GM21717 (cell line): ENCODE measurements at regions not wholly inside any gene's neighbourhood (a gene's known extent, or its start where the extent isn't known, plus 50 kb on each side); places are given as distances from the start of the nearest gene placed in this dataset.
"Not testable (repeated sequence)": the region's sequence is repeated elsewhere in the genome, so short reads cannot be mapped to it uniquely, and the experiment has no call there.

Experiments used
- ATAC-seq: cut with Tn5 transposase; IDR thresholded peaks from one replicate; pipeline ENCODE4 v1.9.1; 2021; ENCODE audit warnings: mild to moderate bottlenecking, moderate library complexity; ENCODE audit not compliant: unreplicated experiment

GRCh38 chr4:187098429-187098828 is 374.8 kb upstream of the FAT1 start:
- no peak for ATAC-seq

- ATAC-seq, result no peak
Measured at GRCh38 chr4:187103351-187103750, 379.7 kb upstream of the FAT1 start.

- ATAC-seq, result no peak
Measured at GRCh38 chr4:187108845-187109244, 385.2 kb upstream of the FAT1 start.

- no peak for ATAC-seq
Measured at GRCh38 chr4:187109636-187110035, 386.0 kb upstream of the FAT1 start.

GRCh38 chr4:187118166-187118565 is 394.5 kb upstream of the FAT1 start:
- ATAC-seq, result no peak

- no peak for ATAC-seq
Measured at GRCh38 chr4:187118602-187119120, 395.0 kb upstream of the FAT1 start.

GRCh38 chr4:187124331-187124730 is 400.7 kb upstream of the FAT1 start:
- ATAC-seq, result no peak

- no peak for ATAC-seq
Measured at GRCh38 chr4:187125062-187125461, 401.4 kb upstream of the FAT1 start.

- no peak for ATAC-seq
Measured at GRCh38 chr4:187127456-187127855, 403.8 kb upstream of the FAT1 start.

- ATAC-seq, result no peak
Measured at GRCh38 chr4:187128222-187128621, 404.6 kb upstream of the FAT1 start.

- ATAC-seq, result no peak
Measured at GRCh38 chr4:187128976-187129375, 405.3 kb upstream of the FAT1 start.

- ATAC-seq, result not testable (repeated sequence)
Measured at GRCh38 chr4:187131826-187132225, 408.2 kb upstream of the FAT1 start.

- no peak for ATAC-seq
Measured at GRCh38 chr4:187135878-187136277, 412.2 kb upstream of the FAT1 start.

- ATAC-seq, result no peak
Measured at GRCh38 chr4:187139141-187139540, 415.5 kb upstream of the FAT1 start.

GRCh38 chr4:187141101-187141500 is 417.4 kb upstream of the FAT1 start:
- no peak for ATAC-seq

GRCh38 chr4:187149229-187149945 is 425.7 kb upstream of the FAT1 start:
- ATAC-seq, result no peak

GRCh38 chr4:187157380-187157958 is 433.8 kb upstream of the FAT1 start:
- no peak for ATAC-seq

- ATAC-seq, result no peak
Measured at GRCh38 chr4:187158003-187158402, 434.3 kb upstream of the FAT1 start.

- ATAC-seq, result no peak
Measured at GRCh38 chr4:187160486-187160885, 436.8 kb upstream of the FAT1 start.

GRCh38 chr4:187166886-187167512 is 443.3 kb upstream of the FAT1 start:
- no peak for ATAC-seq

- no peak for ATAC-seq
Measured at GRCh38 chr4:187171706-187172339, 448.2 kb upstream of the FAT1 start.

- ATAC-seq, result no peak
Measured at GRCh38 chr4:187172340-187172761, 448.7 kb upstream of the FAT1 start.
